ENCODE measurements at regions not wholly inside any gene's neighbourhood (a gene's known extent, or its start where the extent isn't known, plus 50 kb on each side); places are given as distances from the start of the nearest gene placed in this dataset.

DNA sequence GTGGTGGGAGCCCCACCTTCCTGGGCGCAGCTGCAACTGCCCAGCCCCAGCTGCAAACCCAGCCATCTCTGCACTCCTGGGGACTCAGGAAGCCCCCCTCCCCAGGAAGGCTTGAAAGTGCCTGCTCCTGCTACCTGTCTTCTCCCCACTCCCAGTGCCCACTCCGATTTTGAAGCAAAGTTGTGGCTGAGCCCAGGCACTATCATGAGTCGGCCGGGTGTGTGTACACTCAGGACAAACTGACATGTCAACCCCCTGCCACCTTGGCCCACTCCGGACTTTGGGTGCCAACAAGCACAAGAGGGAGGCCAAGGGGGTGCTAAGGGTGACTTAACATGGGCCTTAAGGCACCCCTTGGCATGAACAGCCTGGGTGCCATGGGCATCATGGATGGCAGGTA is 325.5 kb upstream of the PTGER4 start:
- no peak overlapping the region for H3K4me2 ChIP-seq (ENCODE audit: control insufficient read depth, extremely low read depth, insufficient read depth, low read depth, low read length)
- TF ChIP-seq, protein P1, sequence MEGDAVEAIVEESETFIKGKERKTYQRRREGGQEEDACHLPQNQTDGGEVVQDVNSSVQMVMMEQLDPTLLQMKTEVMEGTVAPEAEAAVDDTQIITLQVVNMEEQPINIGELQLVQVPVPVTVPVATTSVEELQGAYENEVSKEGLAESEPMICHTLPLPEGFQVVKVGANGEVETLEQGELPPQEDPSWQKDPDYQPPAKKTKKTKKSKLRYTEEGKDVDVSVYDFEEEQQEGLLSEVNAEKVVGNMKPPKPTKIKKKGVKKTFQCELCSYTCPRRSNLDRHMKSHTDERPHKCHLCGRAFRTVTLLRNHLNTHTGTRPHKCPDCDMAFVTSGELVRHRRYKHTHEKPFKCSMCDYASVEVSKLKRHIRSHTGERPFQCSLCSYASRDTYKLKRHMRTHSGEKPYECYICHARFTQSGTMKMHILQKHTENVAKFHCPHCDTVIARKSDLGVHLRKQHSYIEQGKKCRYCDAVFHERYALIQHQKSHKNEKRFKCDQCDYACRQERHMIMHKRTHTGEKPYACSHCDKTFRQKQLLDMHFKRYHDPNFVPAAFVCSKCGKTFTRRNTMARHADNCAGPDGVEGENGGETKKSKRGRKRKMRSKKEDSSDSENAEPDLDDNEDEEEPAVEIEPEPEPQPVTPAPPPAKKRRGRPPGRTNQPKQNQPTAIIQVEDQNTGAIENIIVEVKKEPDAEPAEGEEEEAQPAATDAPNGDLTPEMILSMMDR (optimal IDR thresholded peaks at IDR 0.05 in 1 of 3, IDR thresholded peaks at IDR 0.05 in 1 of 3, conservative IDR thresholded peaks at IDR 0.05 in 1 of 3; ENCODE audit: extremely low read depth in 1 of 3, insufficient read depth in 2 of 3, low read length in 3 of 3), result no peak
- no peak for TF ChIP-seq EZH2 (IDR thresholded peaks at IDR 0.05; ENCODE audit: low read length)
- no peak for FAIRE-seq

DNA sequence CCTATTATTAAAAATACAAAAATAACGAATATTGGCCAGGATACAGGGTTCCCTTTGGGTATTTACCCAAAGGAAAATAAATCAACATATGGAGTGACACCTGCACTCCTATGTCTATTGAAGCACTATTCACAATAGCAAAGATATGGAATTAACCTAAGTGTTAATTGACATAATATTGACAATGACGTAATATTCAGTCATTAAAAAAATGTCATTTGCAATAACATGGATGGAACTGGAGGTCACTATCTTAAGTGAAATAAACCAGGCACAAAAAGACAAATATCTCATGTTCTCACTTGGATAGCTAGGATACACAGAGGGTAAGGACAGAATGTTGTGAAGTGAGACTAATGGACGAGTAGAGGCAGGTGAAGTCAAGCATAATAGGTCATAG is 326.3 kb upstream of the PTGER4 start:
- DNase-seq (ENCODE audit: low read depth, low spot score) (no peak), FAIRE-seq (no peak)
- Histone ChIP-seq H3K4me3 (ENCODE audit: control insufficient read depth in 2 of 3, extremely low read depth in 1 of 3, insufficient read depth in 2 of 3, low read depth in 1 of 3, low read length in 3 of 3) (no peak overlapping the region), H4K20me1 (ENCODE audit: control insufficient read depth, extremely low read depth, insufficient read depth, low read length) (no peaks in the 10 kb centered on the region), H3K36me3 (ENCODE audit: control insufficient read depth in 2 of 2, extremely low read depth in 1 of 2, insufficient read depth in 2 of 2, low read length in 2 of 2) (no peaks in the 10 kb centered on the region), H3K4me1 (ENCODE audit: control insufficient read depth, extremely low read depth, insufficient read depth, low read length) (no peaks in the 10 kb centered on the region), H3K27ac (ENCODE audit: control insufficient read depth, insufficient read depth, low read length) (no peak overlapping the region), H2AFZ (ENCODE audit: control insufficient read depth, low read length) (no peak overlapping the region), H3K9ac (ENCODE audit: control insufficient read depth, extremely low read depth, insufficient read depth, low read length) (no peak overlapping the region), H3K4me2 (ENCODE audit: control insufficient read depth, extremely low read depth, insufficient read depth, low read depth, low read length) (no peak overlapping the region), H3K27me3 (ENCODE audit: control insufficient read depth, extremely low read depth, insufficient read depth, low read length) (no peaks in the 10 kb centered on the region), H3K9me1 (ENCODE audit: control insufficient read depth, extremely low read depth, insufficient read depth, low read length) (no peaks in the 10 kb centered on the region), H3K9me3 (ENCODE audit: control insufficient read depth, low read depth, low read length) (no peaks in the 10 kb centered on the region), H3K79me2 (ENCODE audit: control insufficient read depth, insufficient read depth, low read length) (no peaks in the 10 kb centered on the region)
- dilution Hi-C loops (cut with MboI; ENCODE audit: extremely low pct_ligation_motif_present, low sequenced_read_pairs), result no loop called here
- TF ChIP-seq, protein P1 (optimal IDR thresholded peaks at IDR 0.05 in 1 of 3, IDR thresholded peaks at IDR 0.05 in 1 of 3, conservative IDR thresholded peaks at IDR 0.05 in 1 of 3; ENCODE audit: extremely low read depth in 1 of 3, insufficient read depth in 2 of 3, low read length in 3 of 3), result no peak
- TF ChIP-seq EZH2 (IDR thresholded peaks at IDR 0.05; ENCODE audit: low read length), result no peak

More for the DNA sequence above, 325.5 kb upstream of the PTGER4 start:
- H3K4me3 ChIP-seq (ENCODE audit: control insufficient read depth in 2 of 3, extremely low read depth in 1 of 3, insufficient read depth in 2 of 3, low read depth in 1 of 3, low read length in 3 of 3), result no peak overlapping the region
- no peaks in the 10 kb centered on the region for H3K79me2 ChIP-seq (ENCODE audit: control insufficient read depth, insufficient read depth, low read length)
- H3K9ac ChIP-seq (ENCODE audit: control insufficient read depth, extremely low read depth, insufficient read depth, low read length), result no peak overlapping the region
- H3K36me3 ChIP-seq (ENCODE audit: control insufficient read depth in 2 of 2, extremely low read depth in 1 of 2, insufficient read depth in 2 of 2, low read length in 2 of 2), result no peaks in the 10 kb centered on the region
- no peaks in the 10 kb centered on the region for H3K27me3 ChIP-seq (ENCODE audit: control insufficient read depth, extremely low read depth, insufficient read depth, low read length)
- DNase-seq (ENCODE audit: low read depth, low spot score), result no peak
- H4K20me1 ChIP-seq (ENCODE audit: control insufficient read depth, extremely low read depth, insufficient read depth, low read length), result no peaks in the 10 kb centered on the region
- H3K9me1 ChIP-seq (ENCODE audit: control insufficient read depth, extremely low read depth, insufficient read depth, low read length), result no peaks in the 10 kb centered on the region
- no peak overlapping the region for H3K27ac ChIP-seq (ENCODE audit: control insufficient read depth, insufficient read depth, low read length)
- dilution Hi-C loops (cut with MboI; ENCODE audit: extremely low pct_ligation_motif_present, low sequenced_read_pairs), result no loop called here
- H3K9me3 ChIP-seq (ENCODE audit: control insufficient read depth, low read depth, low read length), result no peaks in the 10 kb centered on the region
- H3K4me1 ChIP-seq (ENCODE audit: control insufficient read depth, extremely low read depth, insufficient read depth, low read length), result no peaks in the 10 kb centered on the region
- no peak overlapping the region for H2AFZ ChIP-seq (ENCODE audit: control insufficient read depth, low read length)
